GM06990 (cell line): ENCODE measurements at regions not wholly inside any gene's neighbourhood (a gene's known extent, or its start where the extent isn't known, plus 50 kb on each side); places are given as distances from the start of the nearest gene placed in this dataset.

Experiments used
- DNase-seq: peaks from one replicate; pipeline ENCODE4 v3.0.0-alpha.2; 2011; ENCODE audit not compliant: insufficient read length; ENCODE audit errors: extremely low read depth
- H3K27me3 ChIP-seq: replicated peaks from 2 replicates; pipeline ENCODE4 v1.6.0; 2011; ENCODE audit warnings: low read length; ENCODE audit not compliant: control insufficient read depth, insufficient read depth
- H3K36me3 ChIP-seq: 2 replicates; pipeline ENCODE4 v1.5.1; 2011; ENCODE audit warnings: low read length; ENCODE audit not compliant: control insufficient read depth, insufficient read depth
- H3K4me3 ChIP-seq: replicated peaks from 2 replicates; pipeline ENCODE4 v1.5.1; 2011; ENCODE audit warnings: low read depth, mild to moderate bottlenecking, control low read depth, low read length
- TF ChIP-seq, protein P1 (sequence below): IDR thresholded peaks from 2 replicates; pipeline ENCODE4 v1.5.1; 2011; ENCODE audit warnings: low read length, control low read depth, mild to moderate bottlenecking, inconsistent platforms; ENCODE audit not compliant: insufficient read depth, poor library complexity, severe bottlenecking

- Histone ChIP-seq H3K4me3 (no peak overlapping the region), H3K27me3 (peaks cover 2% of the 10 kb centered on the region), H3K36me3 (no peaks in the 10 kb centered on the region)
- DNase-seq, result no peak
- TF ChIP-seq, protein P1, sequence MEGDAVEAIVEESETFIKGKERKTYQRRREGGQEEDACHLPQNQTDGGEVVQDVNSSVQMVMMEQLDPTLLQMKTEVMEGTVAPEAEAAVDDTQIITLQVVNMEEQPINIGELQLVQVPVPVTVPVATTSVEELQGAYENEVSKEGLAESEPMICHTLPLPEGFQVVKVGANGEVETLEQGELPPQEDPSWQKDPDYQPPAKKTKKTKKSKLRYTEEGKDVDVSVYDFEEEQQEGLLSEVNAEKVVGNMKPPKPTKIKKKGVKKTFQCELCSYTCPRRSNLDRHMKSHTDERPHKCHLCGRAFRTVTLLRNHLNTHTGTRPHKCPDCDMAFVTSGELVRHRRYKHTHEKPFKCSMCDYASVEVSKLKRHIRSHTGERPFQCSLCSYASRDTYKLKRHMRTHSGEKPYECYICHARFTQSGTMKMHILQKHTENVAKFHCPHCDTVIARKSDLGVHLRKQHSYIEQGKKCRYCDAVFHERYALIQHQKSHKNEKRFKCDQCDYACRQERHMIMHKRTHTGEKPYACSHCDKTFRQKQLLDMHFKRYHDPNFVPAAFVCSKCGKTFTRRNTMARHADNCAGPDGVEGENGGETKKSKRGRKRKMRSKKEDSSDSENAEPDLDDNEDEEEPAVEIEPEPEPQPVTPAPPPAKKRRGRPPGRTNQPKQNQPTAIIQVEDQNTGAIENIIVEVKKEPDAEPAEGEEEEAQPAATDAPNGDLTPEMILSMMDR, result no peak
Measured at GRCh38 chr10:120960725-120961124, 109.6 kb downstream of the WDR11 start.

DNA sequence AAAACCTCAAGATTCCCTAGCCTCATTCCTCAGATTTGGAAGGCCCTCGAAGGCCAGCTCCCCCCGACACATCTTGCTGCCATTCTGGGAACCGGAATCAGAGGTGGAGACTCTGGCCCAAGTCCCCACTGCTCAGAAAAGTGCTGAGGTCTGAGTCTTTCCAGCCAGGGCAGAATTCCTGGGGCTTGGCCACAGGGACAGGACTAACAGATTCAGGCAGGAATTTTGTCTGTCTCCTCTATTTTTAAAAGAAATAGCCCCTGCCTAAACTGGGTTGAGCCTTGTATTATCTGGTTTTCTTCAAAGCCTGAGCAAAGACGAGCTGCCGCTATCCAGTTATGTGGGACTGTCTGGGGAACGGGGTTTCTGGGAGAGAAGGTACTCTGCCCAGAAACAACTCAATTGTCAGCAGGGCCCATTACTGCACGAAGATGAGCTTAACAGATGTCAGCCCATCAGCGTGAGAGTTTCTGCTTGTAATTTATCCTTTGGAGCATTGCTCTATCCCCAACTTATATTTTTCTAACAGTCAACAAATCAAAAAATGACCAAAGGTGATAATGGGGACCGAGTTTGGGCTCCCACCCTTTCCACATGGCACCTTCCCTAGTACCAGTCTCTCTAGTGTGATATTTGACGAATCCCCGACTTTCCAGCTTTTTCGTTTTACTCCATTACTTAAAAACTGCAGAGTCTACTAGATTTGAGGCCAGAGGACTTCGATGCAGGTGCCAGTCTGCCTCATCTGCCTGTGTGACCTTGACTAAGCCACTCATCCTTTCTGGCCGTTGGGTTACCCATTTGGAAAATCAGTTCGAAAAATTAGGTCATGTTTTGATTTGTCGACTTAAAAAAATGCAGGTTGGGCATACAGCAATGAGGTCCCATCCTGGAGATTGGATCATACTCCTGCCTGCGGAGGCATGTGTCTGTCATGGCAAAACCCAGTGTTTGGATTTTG, 110.9 kb downstream of the WDR11 start:
- TF ChIP-seq, protein P1, result no peak

GRCh38 chr10:120962756-120963593, 111.8 kb downstream of the WDR11 start:
- H3K27me3 ChIP-seq, result peaks cover 4% of the 10 kb centered on the region
- no peak for DNase-seq
- no peak overlapping the region for H3K4me3 ChIP-seq
- TF ChIP-seq, protein P1, result no peak
- H3K36me3 ChIP-seq, result no peaks in the 10 kb centered on the region

More for the DNA sequence above, 110.9 kb downstream of the WDR11 start:
- no peaks in the 10 kb centered on the region for H3K36me3 ChIP-seq
- no peak overlapping the region for H3K4me3 ChIP-seq
- no peak for DNase-seq
- H3K27me3 ChIP-seq, result peaks cover 2% of the 10 kb centered on the region

DNA sequence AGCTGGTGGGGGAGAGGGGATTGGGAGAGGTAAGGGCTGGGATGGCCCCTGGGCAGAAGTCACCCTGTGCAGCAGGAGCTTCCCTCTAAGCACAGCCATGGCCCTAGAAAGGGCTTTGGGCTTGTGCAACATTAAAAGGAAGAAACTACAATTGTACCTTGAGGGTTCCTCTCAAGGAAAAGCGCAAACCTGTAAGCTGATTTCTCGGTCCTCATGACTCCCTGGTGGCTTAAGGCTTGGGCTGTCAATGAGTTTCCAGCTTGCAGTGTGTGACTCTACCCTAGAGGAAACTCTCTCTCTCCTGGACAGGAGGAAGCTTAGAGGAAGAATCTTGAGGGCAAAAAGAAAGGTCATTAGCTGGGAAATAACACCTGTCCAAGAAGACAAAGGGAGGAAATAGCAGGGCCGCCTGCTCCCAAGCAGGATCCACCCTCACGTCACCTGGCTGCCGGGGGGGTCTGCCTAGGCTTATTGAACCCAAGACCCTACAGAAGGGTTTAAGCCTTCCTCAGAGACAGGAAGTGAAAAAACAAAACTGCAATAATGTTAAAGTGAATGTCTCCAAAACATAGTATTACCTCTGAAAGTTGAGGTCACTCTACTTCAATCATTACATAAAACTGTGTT, 112.5 kb downstream of the WDR11 start:
- TF ChIP-seq, protein P1, result no peak
- H3K36me3 ChIP-seq, result no peaks in the 10 kb centered on the region
- H3K27me3 ChIP-seq, result peaks cover 4% of the 10 kb centered on the region
- H3K4me3 ChIP-seq, result no peak overlapping the region
- no peak for DNase-seq

- TF ChIP-seq, protein P1, result no peak
- H3K4me3 ChIP-seq, result no peak overlapping the region
- no peak for DNase-seq
- no peaks in the 10 kb centered on the region for H3K36me3 ChIP-seq
- H3K27me3 ChIP-seq, result peaks cover 4% of the 10 kb centered on the region
Measured at GRCh38 chr10:120966657-120967045, 115.5 kb downstream of the WDR11 start.
